ENCODE measurements at regions not wholly inside any gene's neighbourhood (a gene's known extent, or its start where the extent isn't known, plus 50 kb on each side); places are given as distances from the start of the nearest gene placed in this dataset.

DNA sequence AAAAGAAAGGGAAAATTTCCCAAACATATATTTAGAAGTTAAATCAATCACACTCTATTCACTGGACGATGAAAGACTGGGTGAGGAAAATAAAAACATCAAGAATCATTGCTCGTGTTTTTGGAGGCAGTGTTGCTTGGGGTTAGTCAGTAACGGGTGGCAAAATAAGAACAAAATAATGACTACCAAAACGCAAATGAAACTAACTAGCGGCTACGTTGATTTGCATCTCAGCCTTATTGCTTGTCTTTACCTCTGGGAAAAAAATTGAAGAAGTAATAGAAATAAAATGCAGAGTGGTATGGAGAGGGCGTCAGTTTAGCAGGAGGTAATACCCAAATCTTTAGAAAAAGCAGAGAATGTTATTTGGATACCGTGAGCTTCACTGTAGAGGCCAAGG lies 86.4 kb upstream of the SORBS2 start:
- TF ChIP-seq, protein P1, sequence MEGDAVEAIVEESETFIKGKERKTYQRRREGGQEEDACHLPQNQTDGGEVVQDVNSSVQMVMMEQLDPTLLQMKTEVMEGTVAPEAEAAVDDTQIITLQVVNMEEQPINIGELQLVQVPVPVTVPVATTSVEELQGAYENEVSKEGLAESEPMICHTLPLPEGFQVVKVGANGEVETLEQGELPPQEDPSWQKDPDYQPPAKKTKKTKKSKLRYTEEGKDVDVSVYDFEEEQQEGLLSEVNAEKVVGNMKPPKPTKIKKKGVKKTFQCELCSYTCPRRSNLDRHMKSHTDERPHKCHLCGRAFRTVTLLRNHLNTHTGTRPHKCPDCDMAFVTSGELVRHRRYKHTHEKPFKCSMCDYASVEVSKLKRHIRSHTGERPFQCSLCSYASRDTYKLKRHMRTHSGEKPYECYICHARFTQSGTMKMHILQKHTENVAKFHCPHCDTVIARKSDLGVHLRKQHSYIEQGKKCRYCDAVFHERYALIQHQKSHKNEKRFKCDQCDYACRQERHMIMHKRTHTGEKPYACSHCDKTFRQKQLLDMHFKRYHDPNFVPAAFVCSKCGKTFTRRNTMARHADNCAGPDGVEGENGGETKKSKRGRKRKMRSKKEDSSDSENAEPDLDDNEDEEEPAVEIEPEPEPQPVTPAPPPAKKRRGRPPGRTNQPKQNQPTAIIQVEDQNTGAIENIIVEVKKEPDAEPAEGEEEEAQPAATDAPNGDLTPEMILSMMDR (IDR thresholded peaks at IDR 0.05; ENCODE audit: control extremely low read depth in 1 of 3, insufficient read depth in 1 of 3, low read depth in 1 of 3, low read length in 3 of 3), result no peak
- TF ChIP-seq RFX5 (IDR thresholded peaks at IDR 0.05; ENCODE audit: borderline replicate concordance, low read depth, low read length), result no peak
- no peak for TF ChIP-seq CTBP2 (IDR thresholded peaks at IDR 0.05; ENCODE audit: borderline replicate concordance, insufficient read depth, insufficient read length, low read length)
- no peak for TF ChIP-seq KDM5A (IDR thresholded peaks at IDR 0.05; ENCODE audit: low read length)
- no peak for TF ChIP-seq POLR2A (IDR thresholded peaks at IDR 0.05; ENCODE audit: control extremely low read depth in 1 of 2, low read depth in 2 of 2, low read length in 2 of 2)
- TF ChIP-seq GABPA (IDR thresholded peaks at IDR 0.05; ENCODE audit: borderline replicate concordance, insufficient read depth, low read length), result no peak
- TF ChIP-seq, protein P2, sequence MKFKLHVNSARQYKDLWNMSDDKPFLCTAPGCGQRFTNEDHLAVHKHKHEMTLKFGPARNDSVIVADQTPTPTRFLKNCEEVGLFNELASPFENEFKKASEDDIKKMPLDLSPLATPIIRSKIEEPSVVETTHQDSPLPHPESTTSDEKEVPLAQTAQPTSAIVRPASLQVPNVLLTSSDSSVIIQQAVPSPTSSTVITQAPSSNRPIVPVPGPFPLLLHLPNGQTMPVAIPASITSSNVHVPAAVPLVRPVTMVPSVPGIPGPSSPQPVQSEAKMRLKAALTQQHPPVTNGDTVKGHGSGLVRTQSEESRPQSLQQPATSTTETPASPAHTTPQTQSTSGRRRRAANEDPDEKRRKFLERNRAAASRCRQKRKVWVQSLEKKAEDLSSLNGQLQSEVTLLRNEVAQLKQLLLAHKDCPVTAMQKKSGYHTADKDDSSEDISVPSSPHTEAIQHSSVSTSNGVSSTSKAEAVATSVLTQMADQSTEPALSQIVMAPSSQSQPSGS (IDR thresholded peaks at IDR 0.05; ENCODE audit: low read length), result no peak
- no peak for TF ChIP-seq EZH2 (IDR thresholded peaks at IDR 0.05; ENCODE audit: low read depth, low read length, severe bottlenecking)
- no peak for TF ChIP-seq TCF12 (IDR thresholded peaks at IDR 0.05; ENCODE audit: low read depth, low read length)

All from H1 (cell line).